H9 (cell line): ENCODE measurements at regions not wholly inside any gene's neighbourhood (a gene's known extent, or its start where the extent isn't known, plus 50 kb on each side); places are given as distances from the start of the nearest gene placed in this dataset.

Source experiments
- DNase-seq: peaks from one replicate; pipeline ENCODE4 v3.0.0-alpha.2; 2017
- H2AFZ ChIP-seq: one replicate; pipeline ENCODE4 v1.6.1; 2013; ENCODE audit warnings: mild to moderate bottlenecking, low read length, control low read depth, moderate library complexity
- H2AK5ac ChIP-seq: 2 replicates; pipeline ENCODE4 v1.6.1; 2013; ENCODE audit warnings: low read length, control low read depth, mixed read lengths; ENCODE audit not compliant: insufficient read length
- H2BK120ac ChIP-seq: one replicate; pipeline ENCODE4 v1.6.1; 2013; ENCODE audit warnings: low read depth, mild to moderate bottlenecking, low read length, control low read depth, inconsistent platforms; ENCODE audit not compliant: poor library complexity, severe bottlenecking
- H2BK12ac ChIP-seq: 2 replicates; pipeline ENCODE4 v1.6.1; 2013; ENCODE audit warnings: low read length, control low read depth, mixed read lengths, low read depth; ENCODE audit not compliant: insufficient read length
- H2BK15ac ChIP-seq: 2 replicates; pipeline ENCODE4 v1.6.1; 2013; ENCODE audit warnings: low read depth, low read length, control low read depth
- H2BK20ac ChIP-seq: one replicate; pipeline ENCODE4 v1.6.1; 2013; ENCODE audit warnings: low read depth, mild to moderate bottlenecking, low read length, control low read depth, inconsistent platforms; ENCODE audit not compliant: poor library complexity, severe bottlenecking
- H2BK5ac ChIP-seq: 2 replicates; pipeline ENCODE4 v1.6.1; 2013; ENCODE audit warnings: low read length, control low read depth, mixed read lengths; ENCODE audit not compliant: insufficient read length
- H3K14ac ChIP-seq: 2 replicates; pipeline ENCODE4 v1.6.1; 2013; ENCODE audit warnings: low read length, control low read depth; ENCODE audit not compliant: insufficient read depth
- H3K18ac ChIP-seq: 2 replicates; pipeline ENCODE4 v1.6.1; 2013; ENCODE audit warnings: low read depth, mild to moderate bottlenecking, mixed read lengths, low read length, control low read depth; ENCODE audit not compliant: insufficient read length
- H3K23ac ChIP-seq: 2 replicates; pipeline ENCODE4 v1.6.1; 2013; ENCODE audit warnings: low read length, control low read depth, mixed read lengths, low read depth; ENCODE audit not compliant: insufficient read length
- H3K23me2 ChIP-seq: 2 replicates; pipeline ENCODE4 v1.6.1; 2013; ENCODE audit warnings: low read depth, mild to moderate bottlenecking, mixed read lengths, low read length, control low read depth; ENCODE audit not compliant: insufficient read length, poor library complexity, severe bottlenecking
- H3K27ac ChIP-seq: 2 replicates; pipeline ENCODE4 v1.5.1; 2013; ENCODE audit warnings: low read length, control low read depth, mixed read lengths, low read depth; ENCODE audit not compliant: insufficient read length
- H3K27me3 ChIP-seq: 2 replicates; pipeline ENCODE4 v1.6.1; 2013; ENCODE audit warnings: low read length, control low read depth, inconsistent platforms; ENCODE audit not compliant: insufficient read depth
- H3K4ac ChIP-seq: 2 replicates; pipeline ENCODE4 v1.6.1; 2013; ENCODE audit warnings: low read depth, mild to moderate bottlenecking, control low read depth, inconsistent platforms, low read length, moderate library complexity
- H3K4me1 ChIP-seq: 2 replicates; pipeline ENCODE4 v1.6.1; 2013; ENCODE audit warnings: low read length, control low read depth, inconsistent platforms; ENCODE audit not compliant: insufficient read depth
- H3K4me2 ChIP-seq: 2 replicates; pipeline ENCODE4 v1.6.1; 2013; ENCODE audit warnings: low read length, control low read depth, mixed read lengths; ENCODE audit not compliant: insufficient read length, insufficient read depth
- H3K56ac ChIP-seq: 2 replicates; pipeline ENCODE4 v1.6.1; 2013; ENCODE audit warnings: low read depth, mild to moderate bottlenecking, mixed read lengths, low read length, control low read depth; ENCODE audit not compliant: insufficient read length
- H3K79me1 ChIP-seq: 2 replicates; pipeline ENCODE4 v1.6.1; 2013; ENCODE audit warnings: low read depth, mild to moderate bottlenecking, moderate library complexity, low read length, control low read depth, inconsistent platforms; ENCODE audit not compliant: insufficient read depth, poor library complexity, severe bottlenecking
- H3K79me2 ChIP-seq: 2 replicates; pipeline ENCODE4 v1.6.1; 2013; ENCODE audit warnings: low read length, control low read depth, inconsistent platforms; ENCODE audit not compliant: insufficient read depth
- H3K9ac ChIP-seq: 2 replicates; pipeline ENCODE4 v1.6.1; 2013; ENCODE audit warnings: low read length, control low read depth, mixed read lengths; ENCODE audit not compliant: insufficient read length; ENCODE audit errors: extremely low read depth
- H3K9me3 ChIP-seq: one replicate; pipeline ENCODE4 v1.6.1; 2013; ENCODE audit warnings: low read depth, low read length, inconsistent platforms; ENCODE audit not compliant: control insufficient read depth
- H3T11ph ChIP-seq: one replicate; pipeline ENCODE4 v1.6.1; 2013; ENCODE audit warnings: mild to moderate bottlenecking, low read length, control low read depth, inconsistent platforms
- H4K20me1 ChIP-seq: one replicate; pipeline ENCODE4 v1.6.1; 2013; ENCODE audit not compliant: control insufficient read depth, insufficient read length, insufficient read depth
- H4K5ac ChIP-seq: 2 replicates; pipeline ENCODE4 v1.6.1; 2013; ENCODE audit warnings: low read depth, mild to moderate bottlenecking, mixed read lengths, low read length, control low read depth; ENCODE audit not compliant: insufficient read length
- H4K8ac ChIP-seq: replicated peaks from 2 replicates; pipeline ENCODE4 v1.6.1; 2013; ENCODE audit warnings: low read length, control low read depth, mixed read lengths, low read depth; ENCODE audit not compliant: insufficient read length
- H4K91ac ChIP-seq: 2 replicates; pipeline ENCODE4 v1.6.1; 2013; ENCODE audit warnings: low read depth, mild to moderate bottlenecking, moderate library complexity, mixed read lengths, low read length, control low read depth; ENCODE audit not compliant: insufficient read length
- H3K27ac Mint-ChIP-seq, 3 experiments: 2 replicates in 2 of 3; 3 replicates in 1 of 3; pipeline ENCODE4 v1.8.0; 2020 to 2021; ENCODE audit warnings: mixed read lengths in 3 of 3, mild to moderate bottlenecking in 1 of 3, moderate library complexity in 1 of 3
- H3K27me3 Mint-ChIP-seq: 2 replicates; pipeline ENCODE4 v1.8.0; 2021; ENCODE audit warnings: low read depth, mild to moderate bottlenecking, moderate library complexity, mixed read lengths
- H3K36me3 Mint-ChIP-seq, 3 experiments: 2 replicates in 2 of 3; 3 replicates in 1 of 3; pipeline ENCODE4 v1.8.0; 2020 to 2021; ENCODE audit warnings: low read depth in 3 of 3, mixed read lengths in 3 of 3; ENCODE audit not compliant: insufficient read depth in 1 of 3
- H3K4me1 Mint-ChIP-seq, 2 experiments: 2 replicates each; pipeline ENCODE4 v1.8.0; 2020; ENCODE audit warnings: mixed read lengths in 2 of 2
- H3K4me3 Mint-ChIP-seq, 2 experiments: 2 replicates in 1 of 2; 3 replicates in 1 of 2; pipeline ENCODE4 v1.8.0; 2020 to 2021; ENCODE audit warnings: mild to moderate bottlenecking in 2 of 2, mixed read lengths in 2 of 2, moderate library complexity in 1 of 2
- H3K9me3 Mint-ChIP-seq, 2 experiments: 2 replicates in 1 of 2; 3 replicates in 1 of 2; pipeline ENCODE4 v1.8.0; 2020; ENCODE audit warnings: mild to moderate bottlenecking in 2 of 2, mixed read lengths in 2 of 2, moderate library complexity in 1 of 2
- CTCF ChIP-seq: fragments of 200-600 bp; sonication (generic); conservative IDR thresholded peaks from 3 replicates; pipeline ENCODE4 v1.8.0; 2021; ENCODE audit warnings: antibody characterized with exemption, mild to moderate bottlenecking
- WGBS: extraction: QIAGEN DNeasy Blood & Tissue Kit; methylation state at CpG from one replicate; pipeline ENCODE4 v1.1.7; 2013; ENCODE audit warnings: missing lambda C conversion rate, low lambda C conversion rate, mixed read lengths; ENCODE audit not compliant: insufficient read length; ENCODE audit errors: extremely low coverage; 5-methylcytosine and 5-hydroxymethylcytosine counted together

GRCh38 chr16:8094696-8095095 lies 495.6 kb downstream of the TMEM114 start:
- H2BK12ac ChIP-seq, result no peak overlapping the region
- WGBS, result 100% methylated on average over 1 of the region's 5 CpGs
- no peak overlapping the region for H2BK5ac ChIP-seq
- no peak overlapping the region for H4K91ac ChIP-seq
- no peak overlapping the region for H3K4me2 ChIP-seq
- no peak overlapping the region for H2AK5ac ChIP-seq
- no peaks in the 10 kb centered on the region for H3K9me3 Mint-ChIP-seq
- H4K5ac ChIP-seq, result no peak overlapping the region
- H3K9ac ChIP-seq, result no peak overlapping the region
- no peak overlapping the region for H2BK120ac ChIP-seq
- peaks cover 3% of the 10 kb centered on the region; the same call in 1 of the 2 replicates for H3K27me3 Mint-ChIP-seq
- no peaks in the 10 kb centered on the region for H3K36me3 Mint-ChIP-seq
- H3T11ph ChIP-seq, result no peak overlapping the region
- TF ChIP-seq CTCF, result no peak
- no peaks in the 10 kb centered on the region for H3K4me1 ChIP-seq
- H3K4me1 Mint-ChIP-seq, result peaks cover 3 to 4% of the 10 kb centered on the region in 2 experiments; a peak in 2 of 4 replicates
- no peak overlapping the region for H2BK20ac ChIP-seq
- no peak overlapping the region for H3K18ac ChIP-seq
- no peak overlapping the region for H3K56ac ChIP-seq
- DNase-seq, result no peak
- H3K27ac ChIP-seq, result no peak overlapping the region
- no peak overlapping the region for H4K8ac ChIP-seq
- H3K79me2 ChIP-seq, result no peaks in the 10 kb centered on the region
- H3K27ac Mint-ChIP-seq, result no peak overlapping the region
- H3K9me3 ChIP-seq, result no peaks in the 10 kb centered on the region
- H3K23ac ChIP-seq, result no peak overlapping the region
- H4K20me1 ChIP-seq, result no peaks in the 10 kb centered on the region
- no peak overlapping the region for H3K4ac ChIP-seq
- no peaks in the 10 kb centered on the region for H3K23me2 ChIP-seq
- no peaks in the 10 kb centered on the region for H3K79me1 ChIP-seq
- no peak overlapping the region for H3K4me3 Mint-ChIP-seq
- H2AFZ ChIP-seq, result no peak overlapping the region
- H3K14ac ChIP-seq, result no peak overlapping the region
- no peaks in the 10 kb centered on the region for H3K27me3 ChIP-seq
- no peak overlapping the region for H2BK15ac ChIP-seq
